ENCODE measurements at regions not wholly inside any gene's neighbourhood (a gene's known extent, or its start where the extent isn't known, plus 50 kb on each side); places are given as distances from the start of the nearest gene placed in this dataset.

GRCh38 chr7:84813376-84813775 is 373.5 kb downstream of the SEMA3D start:
- Histone ChIP-seq H3K36me3 (replicated peaks; ENCODE audit: insufficient read depth, low read length) (no peaks in the 10 kb centered on the region), H3K9me3 (replicated peaks; ENCODE audit: insufficient read depth, low read length) (no peaks in the 10 kb centered on the region), H2AFZ (ENCODE audit: low read length) (no peak overlapping the region), H3K4me1 (ENCODE audit: low read length) (no peaks in the 10 kb centered on the region), H3K9ac (ENCODE audit: low read length) (no peak overlapping the region), H3K79me2 (ENCODE audit: low read length) (no peaks in the 10 kb centered on the region), H3K4me2 (ENCODE audit: low read depth, low read length) (no peak overlapping the region), H3F3A (ENCODE audit: insufficient read depth, low read length) (no peaks in the 10 kb centered on the region), H3K27me3 (replicated peaks; ENCODE audit: insufficient read depth, low read length) (no peaks in the 10 kb centered on the region), H4K20me1 (ENCODE audit: insufficient read depth, low read length) (no peaks in the 10 kb centered on the region), H3K9me2 (replicated peaks; ENCODE audit: insufficient read depth, low read length) (no peaks in the 10 kb centered on the region), H3K27ac (ENCODE audit: low read length) (no peak overlapping the region), H3K4me3 (ENCODE audit: low read length) (no peak overlapping the region)
- no peak for TF ChIP-seq CTCF (IDR thresholded peaks at IDR 0.05; ENCODE audit: low read length)
- no peak for TF ChIP-seq EZH2 (optimal IDR thresholded peaks at IDR 0.05; ENCODE audit: low read depth, low read length)
- no peak for TF ChIP-seq EZH2phosphoT487 (IDR thresholded peaks at IDR 0.05; ENCODE audit: low read length)
- no peak for DNase-seq

GRCh38 chr7:84812021-84812420 is 374.8 kb downstream of the SEMA3D start:
- no peak overlapping the region for H3K27ac ChIP-seq (ENCODE audit: low read length)
- TF ChIP-seq EZH2 (optimal IDR thresholded peaks at IDR 0.05; ENCODE audit: low read depth, low read length) = no peak
- TF ChIP-seq EZH2phosphoT487 (IDR thresholded peaks at IDR 0.05; ENCODE audit: low read length) = no peak
- no peak for TF ChIP-seq CTCF (IDR thresholded peaks at IDR 0.05; ENCODE audit: low read length)

GRCh38 chr7:84811362-84811761 is 375.5 kb downstream of the SEMA3D start:
- no peaks in the 10 kb centered on the region for H3F3A ChIP-seq (ENCODE audit: insufficient read depth, low read length)
- H4K20me1 ChIP-seq (ENCODE audit: insufficient read depth, low read length) = no peaks in the 10 kb centered on the region
- H3K27me3 ChIP-seq (replicated peaks; ENCODE audit: insufficient read depth, low read length) = no peaks in the 10 kb centered on the region
- no peak overlapping the region for H3K9ac ChIP-seq (ENCODE audit: low read length)
- TF ChIP-seq CTCF (IDR thresholded peaks at IDR 0.05; ENCODE audit: low read length) (no peak), EZH2phosphoT487 (IDR thresholded peaks at IDR 0.05; ENCODE audit: low read length) (no peak)
- no peaks in the 10 kb centered on the region for H3K9me3 ChIP-seq (replicated peaks; ENCODE audit: insufficient read depth, low read length)
- DNase-seq = no peak
- H3K36me3 ChIP-seq (replicated peaks; ENCODE audit: insufficient read depth, low read length) = no peaks in the 10 kb centered on the region
- no peak overlapping the region for H2AFZ ChIP-seq (ENCODE audit: low read length)
- H3K4me1 ChIP-seq (ENCODE audit: low read length) = no peaks in the 10 kb centered on the region
- no peak overlapping the region for H3K4me2 ChIP-seq (ENCODE audit: low read depth, low read length)
- H3K9me2 ChIP-seq (replicated peaks; ENCODE audit: insufficient read depth, low read length) = no peaks in the 10 kb centered on the region
- no peak overlapping the region for H3K27ac ChIP-seq (ENCODE audit: low read length)
- no peaks in the 10 kb centered on the region for H3K79me2 ChIP-seq (ENCODE audit: low read length)
- H3K4me3 ChIP-seq (ENCODE audit: low read length) = no peak overlapping the region

More at GRCh38 chr7:84812021-84812420, 374.8 kb downstream of the SEMA3D start:
- no peaks in the 10 kb centered on the region for H3K27me3 ChIP-seq (replicated peaks; ENCODE audit: insufficient read depth, low read length)
- H3F3A ChIP-seq (ENCODE audit: insufficient read depth, low read length) = no peaks in the 10 kb centered on the region
- no peak overlapping the region for H2AFZ ChIP-seq (ENCODE audit: low read length)
- no peak overlapping the region for H3K4me3 ChIP-seq (ENCODE audit: low read length)
- no peaks in the 10 kb centered on the region for H3K36me3 ChIP-seq (replicated peaks; ENCODE audit: insufficient read depth, low read length)
- no peaks in the 10 kb centered on the region for H3K79me2 ChIP-seq (ENCODE audit: low read length)
- H3K9me2 ChIP-seq (replicated peaks; ENCODE audit: insufficient read depth, low read length) = no peaks in the 10 kb centered on the region
- H4K20me1 ChIP-seq (ENCODE audit: insufficient read depth, low read length) = no peaks in the 10 kb centered on the region
- H3K4me2 ChIP-seq (ENCODE audit: low read depth, low read length) = no peak overlapping the region
- no peak overlapping the region for H3K9ac ChIP-seq (ENCODE audit: low read length)
- no peaks in the 10 kb centered on the region for H3K4me1 ChIP-seq (ENCODE audit: low read length)
- no peak for DNase-seq
- no peaks in the 10 kb centered on the region for H3K9me3 ChIP-seq (replicated peaks; ENCODE audit: insufficient read depth, low read length)

Measured in MM.1S (cell line).